ENCODE measurements at regions not wholly inside any gene's neighbourhood (a gene's known extent, or its start where the extent isn't known, plus 50 kb on each side); places are given as distances from the start of the nearest gene placed in this dataset.

GRCh38 chr2:194314042-194314441, 1343.0 kb upstream of the SLC39A10 start:
- Histone ChIP-seq H3K27me3 (ENCODE audit: insufficient read depth, low read length) (no peaks in the 10 kb centered on the region), H3K4me3 (ENCODE audit: low read depth, low read length) (no peak overlapping the region), H3K4me2 (ENCODE audit: low read length) (no peak overlapping the region), H3K79me2 (ENCODE audit: control insufficient read depth, insufficient read depth, low read length, poor library complexity) (no peaks in the 10 kb centered on the region), H4K8ac (ENCODE audit: low read depth, low read length) (no peak overlapping the region), H3K4me1 (ENCODE audit: control insufficient read depth in 1 of 2, insufficient read depth in 2 of 2, low read length in 2 of 2) (no peaks in the 10 kb centered on the region), H3K36me3 (ENCODE audit: control insufficient read depth in 1 of 2, insufficient read depth in 2 of 2, low read length in 2 of 2) (no peaks in the 10 kb centered on the region), H3K9ac (ENCODE audit: low read length) (no peak overlapping the region), H3K9me3 (ENCODE audit: insufficient read depth, low read depth, low read length) (no peaks in the 10 kb centered on the region), H3K4ac (ENCODE audit: low read depth, low read length) (no peak overlapping the region), H2AK5ac (ENCODE audit: low read length) (no peak overlapping the region), H3K18ac (ENCODE audit: low read length) (no peak overlapping the region), H2BK120ac (ENCODE audit: insufficient read depth, low read length, poor library complexity) (no peak overlapping the region), H2AFZ (ENCODE audit: insufficient read depth, low read length, poor library complexity) (no peak overlapping the region), H3K14ac (ENCODE audit: low read length) (no peak overlapping the region), H2BK12ac (ENCODE audit: low read length) (no peak overlapping the region), H4K12ac (ENCODE audit: low read depth, low read length) (no peak overlapping the region), H2BK5ac (ENCODE audit: low read depth, low read length, poor library complexity) (no peak overlapping the region), H3K23ac (ENCODE audit: low read length) (no peak overlapping the region), H3K79me1 (ENCODE audit: low read length) (no peaks in the 10 kb centered on the region), H4K91ac (ENCODE audit: low read depth, low read length) (no peak overlapping the region), H3K27ac (ENCODE audit: low read depth, low read length) (no peak overlapping the region)
- no peak for DNase-seq
- WGBS (ENCODE audit: extremely low coverage, insufficient coverage, insufficient read length) = no CpG with 5 or more reads among the region's 3 CpGs

GRCh38 chr2:194304191-194304590, 1352.8 kb upstream of the SLC39A10 start:
- H2BK120ac ChIP-seq (ENCODE audit: insufficient read depth, low read length, poor library complexity) = no peak overlapping the region
- no peak overlapping the region for H3K18ac ChIP-seq (ENCODE audit: low read length)
- H2AFZ ChIP-seq (ENCODE audit: insufficient read depth, low read length, poor library complexity) = no peak overlapping the region

GRCh38 chr2:194301946-194302345, 1355.1 kb upstream of the SLC39A10 start:
- Histone ChIP-seq H3K4me2 (ENCODE audit: low read length) (no peak overlapping the region), H2BK12ac (ENCODE audit: low read length) (no peak overlapping the region), H3K9ac (ENCODE audit: low read length) (no peak overlapping the region), H2BK5ac (ENCODE audit: low read depth, low read length, poor library complexity) (no peak overlapping the region), H2BK120ac (ENCODE audit: insufficient read depth, low read length, poor library complexity) (no peak overlapping the region), H3K4ac (ENCODE audit: low read depth, low read length) (no peak overlapping the region), H4K8ac (ENCODE audit: low read depth, low read length) (no peak overlapping the region), H3K79me1 (ENCODE audit: low read length) (no peaks in the 10 kb centered on the region), H3K79me2 (ENCODE audit: control insufficient read depth, insufficient read depth, low read length, poor library complexity) (no peaks in the 10 kb centered on the region), H3K14ac (ENCODE audit: low read length) (no peak overlapping the region), H3K36me3 (ENCODE audit: control insufficient read depth in 1 of 2, insufficient read depth in 2 of 2, low read length in 2 of 2) (no peaks in the 10 kb centered on the region), H4K91ac (ENCODE audit: low read depth, low read length) (no peak overlapping the region), H4K12ac (ENCODE audit: low read depth, low read length) (no peak overlapping the region), H3K4me3 (ENCODE audit: low read depth, low read length) (no peak overlapping the region), H3K18ac (ENCODE audit: low read length) (no peak overlapping the region), H2AK5ac (ENCODE audit: low read length) (no peak overlapping the region), H3K23ac (ENCODE audit: low read length) (no peak overlapping the region), H3K9me3 (ENCODE audit: insufficient read depth, low read depth, low read length) (no peaks in the 10 kb centered on the region), H2AFZ (ENCODE audit: insufficient read depth, low read length, poor library complexity) (no peak overlapping the region), H3K4me1 (ENCODE audit: control insufficient read depth in 1 of 2, insufficient read depth in 2 of 2, low read length in 2 of 2) (no peaks in the 10 kb centered on the region), H3K27ac (ENCODE audit: low read depth, low read length) (no peak overlapping the region), H3K27me3 (ENCODE audit: insufficient read depth, low read length) (no peaks in the 10 kb centered on the region)
- DNase-seq = no peak

More at GRCh38 chr2:194304191-194304590, 1352.8 kb upstream of the SLC39A10 start:
- no peak overlapping the region for H3K4me3 ChIP-seq (ENCODE audit: low read depth, low read length)
- no peak overlapping the region for H3K4me2 ChIP-seq (ENCODE audit: low read length)
- DNase-seq = no peak
- H4K8ac ChIP-seq (ENCODE audit: low read depth, low read length) = no peak overlapping the region
- no peaks in the 10 kb centered on the region for H3K27me3 ChIP-seq (ENCODE audit: insufficient read depth, low read length)
- H3K23ac ChIP-seq (ENCODE audit: low read length) = no peak overlapping the region
- no peak overlapping the region for H2BK5ac ChIP-seq (ENCODE audit: low read depth, low read length, poor library complexity)
- no peaks in the 10 kb centered on the region for H3K9me3 ChIP-seq (ENCODE audit: insufficient read depth, low read depth, low read length)
- H3K9ac ChIP-seq (ENCODE audit: low read length) = no peak overlapping the region
- H2BK12ac ChIP-seq (ENCODE audit: low read length) = no peak overlapping the region
- H3K79me2 ChIP-seq (ENCODE audit: control insufficient read depth, insufficient read depth, low read length, poor library complexity) = no peaks in the 10 kb centered on the region
- H3K79me1 ChIP-seq (ENCODE audit: low read length) = no peaks in the 10 kb centered on the region
- H3K4ac ChIP-seq (ENCODE audit: low read depth, low read length) = no peak overlapping the region
- H3K14ac ChIP-seq (ENCODE audit: low read length) = no peak overlapping the region
- no peaks in the 10 kb centered on the region for H3K36me3 ChIP-seq (ENCODE audit: control insufficient read depth in 1 of 2, insufficient read depth in 2 of 2, low read length in 2 of 2)
- no peak overlapping the region for H3K27ac ChIP-seq (ENCODE audit: low read depth, low read length)
- H4K12ac ChIP-seq (ENCODE audit: low read depth, low read length) = no peak overlapping the region
- no peak overlapping the region for H2AK5ac ChIP-seq (ENCODE audit: low read length)
- no peak overlapping the region for H4K91ac ChIP-seq (ENCODE audit: low read depth, low read length)
- H3K4me1 ChIP-seq (ENCODE audit: control insufficient read depth in 1 of 2, insufficient read depth in 2 of 2, low read length in 2 of 2) = no peaks in the 10 kb centered on the region

GRCh38 chr2:194294156-194294555, 1362.9 kb upstream of the SLC39A10 start:
- Histone ChIP-seq H4K91ac (ENCODE audit: low read depth, low read length) (no peak overlapping the region), H2AFZ (ENCODE audit: insufficient read depth, low read length, poor library complexity) (no peak overlapping the region), H3K27ac (ENCODE audit: low read depth, low read length) (no peak overlapping the region), H2BK12ac (ENCODE audit: low read length) (no peak overlapping the region), H3K27me3 (ENCODE audit: insufficient read depth, low read length) (no peaks in the 10 kb centered on the region), H4K12ac (ENCODE audit: low read depth, low read length) (no peak overlapping the region), H2BK120ac (ENCODE audit: insufficient read depth, low read length, poor library complexity) (no peak overlapping the region), H3K4ac (ENCODE audit: low read depth, low read length) (no peak overlapping the region), H3K79me1 (ENCODE audit: low read length) (no peaks in the 10 kb centered on the region), H3K4me2 (ENCODE audit: low read length) (no peak overlapping the region), H2AK5ac (ENCODE audit: low read length) (no peak overlapping the region), H3K14ac (ENCODE audit: low read length) (no peak overlapping the region), H3K9me3 (ENCODE audit: insufficient read depth, low read depth, low read length) (no peaks in the 10 kb centered on the region), H2BK5ac (ENCODE audit: low read depth, low read length, poor library complexity) (no peak overlapping the region), H3K23ac (ENCODE audit: low read length) (no peak overlapping the region), H3K36me3 (ENCODE audit: control insufficient read depth in 1 of 2, insufficient read depth in 2 of 2, low read length in 2 of 2) (no peaks in the 10 kb centered on the region), H4K8ac (ENCODE audit: low read depth, low read length) (no peak overlapping the region), H3K9ac (ENCODE audit: low read length) (no peak overlapping the region), H3K4me1 (ENCODE audit: control insufficient read depth in 1 of 2, insufficient read depth in 2 of 2, low read length in 2 of 2) (no peaks in the 10 kb centered on the region), H3K4me3 (ENCODE audit: low read depth, low read length) (no peak overlapping the region), H3K18ac (ENCODE audit: low read length) (no peak overlapping the region), H3K79me2 (ENCODE audit: control insufficient read depth, insufficient read depth, low read length, poor library complexity) (no peaks in the 10 kb centered on the region)
- no peak for DNase-seq
- WGBS (ENCODE audit: extremely low coverage, insufficient coverage, insufficient read length) = no CpG with 5 or more reads among the region's 1 CpG

GRCh38 chr2:194291104-194291503, 1365.9 kb upstream of the SLC39A10 start:
- DNase-seq = no peak
- no CpG with 5 or more reads among the region's 4 CpGs for WGBS (ENCODE audit: extremely low coverage, insufficient coverage, insufficient read length)
- H3K36me3 ChIP-seq (ENCODE audit: control insufficient read depth in 1 of 2, insufficient read depth in 2 of 2, low read length in 2 of 2) = no peaks in the 10 kb centered on the region
- H3K27ac ChIP-seq (ENCODE audit: low read depth, low read length) = no peak overlapping the region
- no peak overlapping the region for H4K12ac ChIP-seq (ENCODE audit: low read depth, low read length)
- H3K4ac ChIP-seq (ENCODE audit: low read depth, low read length) = no peak overlapping the region
- no peak overlapping the region for H2BK12ac ChIP-seq (ENCODE audit: low read length)
- H2BK5ac ChIP-seq (ENCODE audit: low read depth, low read length, poor library complexity) = no peak overlapping the region
- no peak overlapping the region for H2AK5ac ChIP-seq (ENCODE audit: low read length)
- no peak overlapping the region for H2AFZ ChIP-seq (ENCODE audit: insufficient read depth, low read length, poor library complexity)
- H3K4me1 ChIP-seq (ENCODE audit: control insufficient read depth in 1 of 2, insufficient read depth in 2 of 2, low read length in 2 of 2) = no peaks in the 10 kb centered on the region
- no peak overlapping the region for H3K9ac ChIP-seq (ENCODE audit: low read length)
- H4K91ac ChIP-seq (ENCODE audit: low read depth, low read length) = no peak overlapping the region
- no peak overlapping the region for H3K4me3 ChIP-seq (ENCODE audit: low read depth, low read length)
- no peaks in the 10 kb centered on the region for H3K9me3 ChIP-seq (ENCODE audit: insufficient read depth, low read depth, low read length)
- no peak overlapping the region for H3K18ac ChIP-seq (ENCODE audit: low read length)
- H4K8ac ChIP-seq (ENCODE audit: low read depth, low read length) = no peak overlapping the region
- no peak overlapping the region for H2BK120ac ChIP-seq (ENCODE audit: insufficient read depth, low read length, poor library complexity)
- H3K14ac ChIP-seq (ENCODE audit: low read length) = no peak overlapping the region
- H3K4me2 ChIP-seq (ENCODE audit: low read length) = no peak overlapping the region
- H3K23ac ChIP-seq (ENCODE audit: low read length) = no peak overlapping the region
- H3K79me1 ChIP-seq (ENCODE audit: low read length) = no peaks in the 10 kb centered on the region
- H3K27me3 ChIP-seq (ENCODE audit: insufficient read depth, low read length) = no peaks in the 10 kb centered on the region
- H3K79me2 ChIP-seq (ENCODE audit: control insufficient read depth, insufficient read depth, low read length, poor library complexity) = no peaks in the 10 kb centered on the region

Data from trophoblast cell (in vitro differentiated cells and primary cell).